Naive thymus-derived CD8-positive, alpha-beta T cell (primary cell): ENCODE measurements at regions not wholly inside any gene's neighbourhood (a gene's known extent, or its start where the extent isn't known, plus 50 kb on each side); places are given as distances from the start of the nearest gene placed in this dataset.

ENCODE experiments used
- ATAC-seq, 2 donors: fragments of 150-1000 bp; cut with Tn5 transposase in 1 of 2; sonication (Bioruptor Pico), chemical (Tn5 transposase) in 1 of 2; 1 replicate in 1 of 2; 2 replicates in 1 of 2; pipeline ENCODE4 v1.10.0; 2021; ENCODE audit warnings: mild to moderate bottlenecking in 2 of 2, moderate library complexity in 2 of 2
- POLR2A ChIA-PET: fragments of 350-600 bp; sonication (Branson Sonifier 250); formaldehyde crosslinking; loops from one replicate; lab custom pipeline; 2021; ENCODE audit warnings: antibody characterized with exemption; lab: Charles Lee
- DNase-seq, 10 donors: peaks; one replicate each; pipeline versions ENCODE4 v3.0.0 to v3.0.0-alpha.2; 2020 to 2022
- H3K27ac Mint-ChIP-seq, 10 donors: one replicate each; pipeline ENCODE4 v1.8.0; 2020 to 2022; ENCODE audit warnings: mild to moderate bottlenecking in 10 of 10, mixed read lengths in 10 of 10, moderate library complexity in 4 of 10, inconsistent platforms in 1 of 10
- H3K27me3 Mint-ChIP-seq, 5 donors: one replicate each; pipeline ENCODE4 v1.8.0; 2021 to 2022; ENCODE audit warnings: mixed read lengths in 5 of 5
- H3K36me3 Mint-ChIP-seq, 3 donors: one replicate each; pipeline ENCODE4 v1.8.0; 2020 to 2022; ENCODE audit warnings: mixed read lengths in 3 of 3, mild to moderate bottlenecking in 2 of 3, inconsistent platforms in 1 of 3
- H3K4me1 Mint-ChIP-seq, 4 donors: one replicate each; pipeline ENCODE4 v1.8.0; 2021 to 2022; ENCODE audit warnings: mixed read lengths in 4 of 4
- H3K4me3 Mint-ChIP-seq, 10 donors: one replicate each; pipeline ENCODE4 v1.8.0; 2020 to 2022; ENCODE audit warnings: mild to moderate bottlenecking in 10 of 10, mixed read lengths in 10 of 10, moderate library complexity in 6 of 10, inconsistent platforms in 1 of 10
- H3K9me3 Mint-ChIP-seq, 9 donors: one replicate each; pipeline ENCODE4 v1.8.0; 2020 to 2022; ENCODE audit warnings: mixed read lengths in 9 of 9, mild to moderate bottlenecking in 3 of 9, inconsistent platforms in 1 of 9, moderate library complexity in 1 of 9

GRCh38 chr1:30190511-30191153 lies 532.8 kb downstream of the MATN1 start:
- POLR2A ChIA-PET = no interaction called here
- Mint-ChIP-seq H3K27me3 (peaks cover 11 to 54% (median 31%) of the 10 kb centered on the region in 5 donors), H3K36me3 (peaks cover 0 to 2% (median 0%) of the 10 kb centered on the region in 3 donors), H3K9me3 (no peaks in the 10 kb centered on the region), H3K4me1 (peaks cover 0 to 12% (median 2%) of the 10 kb centered on the region in 4 donors), H3K27ac (peak overlapping the region in 1 of 10 donors; percentile 53), H3K4me3 (no peak overlapping the region)
- no peak for DNase-seq
- no peak for ATAC-seq

GRCh38 chr1:30189818-30190500 lies 533.4 kb downstream of the MATN1 start:
- Mint-ChIP-seq H3K9me3 (no peaks in the 10 kb centered on the region), H3K4me3 (no peak overlapping the region), H3K27ac (peak overlapping the region in 2 of 10 donors; percentile 13 to 45), H3K27me3 (peaks cover 11 to 47% (median 26%) of the 10 kb centered on the region in 5 donors), H3K4me1 (peaks cover 0 to 12% (median 2%) of the 10 kb centered on the region in 4 donors), H3K36me3 (peaks cover 0 to 2% (median 0%) of the 10 kb centered on the region in 3 donors)
- DNase-seq (no peak), ATAC-seq (no peak)
- POLR2A ChIA-PET = no interaction called here

GRCh38 chr1:30188999-30189398 lies 534.4 kb downstream of the MATN1 start:
- no peak for DNase-seq
- peaks cover 10 to 37% (median 23%) of the 10 kb centered on the region in 5 donors for H3K27me3 Mint-ChIP-seq
- ATAC-seq = no peak
- POLR2A ChIA-PET = no interaction called here
- peak overlapping the region in 1 of 10 donors; percentile 46 for H3K27ac Mint-ChIP-seq
- peaks cover 0 to 12% (median 2%) of the 10 kb centered on the region in 4 donors for H3K4me1 Mint-ChIP-seq
- no peaks in the 10 kb centered on the region for H3K9me3 Mint-ChIP-seq
- peaks cover 0 to 2% (median 0%) of the 10 kb centered on the region in 3 donors for H3K36me3 Mint-ChIP-seq
- H3K4me3 Mint-ChIP-seq = no peak overlapping the region

- no peak for DNase-seq
- POLR2A ChIA-PET = no interaction called here
- H3K4me3 Mint-ChIP-seq = no peak overlapping the region
- ATAC-seq = no peak
- H3K27me3 Mint-ChIP-seq = peaks cover 8 to 31% (median 22%) of the 10 kb centered on the region in 5 donors
- peaks cover 0 to 12% (median 1%) of the 10 kb centered on the region in 4 donors for H3K4me1 Mint-ChIP-seq
- no peak overlapping the region for H3K27ac Mint-ChIP-seq
- H3K36me3 Mint-ChIP-seq = peaks cover 0 to 2% (median 0%) of the 10 kb centered on the region in 3 donors
- H3K9me3 Mint-ChIP-seq = no peaks in the 10 kb centered on the region
Observed at GRCh38 chr1:30188329-30188728, 535.1 kb downstream of the MATN1 start.

- ATAC-seq = no peak
- Mint-ChIP-seq H3K4me3 (no peak overlapping the region), H3K4me1 (peaks cover 0 to 12% (median 0%) of the 10 kb centered on the region in 4 donors), H3K27me3 (peaks cover 8 to 27% (median 22%) of the 10 kb centered on the region in 5 donors), H3K9me3 (no peaks in the 10 kb centered on the region), H3K36me3 (peaks cover 0 to 2% (median 0%) of the 10 kb centered on the region in 3 donors), H3K27ac (no peak overlapping the region)
- DNase-seq = no peak
- POLR2A ChIA-PET = no interaction called here
Observed at GRCh38 chr1:30187413-30188023, 535.9 kb downstream of the MATN1 start.

- Mint-ChIP-seq H3K9me3 (no peaks in the 10 kb centered on the region), H3K36me3 (peaks cover 0 to 2% (median 0%) of the 10 kb centered on the region in 3 donors), H3K4me3 (no peak overlapping the region), H3K27me3 (peaks cover 8 to 31% (median 22%) of the 10 kb centered on the region in 5 donors), H3K4me1 (peaks cover 0 to 12% (median 0%) of the 10 kb centered on the region in 4 donors), H3K27ac (no peak overlapping the region)
- ATAC-seq (no peak), DNase-seq (no peak)
- POLR2A ChIA-PET = no interaction called here
Observed at GRCh38 chr1:30186586-30186985, 536.8 kb downstream of the MATN1 start.

GRCh38 chr1:30185809-30186208 lies 537.6 kb downstream of the MATN1 start:
- Mint-ChIP-seq H3K27me3 (peaks cover 8 to 31% (median 22%) of the 10 kb centered on the region in 5 donors), H3K36me3 (peaks cover 0 to 2% (median 0%) of the 10 kb centered on the region in 3 donors), H3K9me3 (no peaks in the 10 kb centered on the region), H3K4me3 (no peak overlapping the region), H3K27ac (no peak overlapping the region), H3K4me1 (peaks cover 0 to 6% (median 0%) of the 10 kb centered on the region in 4 donors)
- DNase-seq (no peak), ATAC-seq (no peak)
- POLR2A ChIA-PET = no interaction called here

GRCh38 chr1:30185313-30185712 lies 538.1 kb downstream of the MATN1 start:
- Mint-ChIP-seq H3K4me3 (no peak overlapping the region), H3K36me3 (peaks cover 0 to 2% (median 0%) of the 10 kb centered on the region in 3 donors), H3K27me3 (peaks cover 8 to 31% (median 22%) of the 10 kb centered on the region in 5 donors), H3K4me1 (peaks cover 0 to under 1% (median 0%) of the 10 kb centered on the region in 4 donors), H3K9me3 (no peaks in the 10 kb centered on the region), H3K27ac (no peak overlapping the region)
- POLR2A ChIA-PET = no interaction called here
- DNase-seq = no peak
- no peak for ATAC-seq

- H3K4me1 Mint-ChIP-seq = no peaks in the 10 kb centered on the region
- POLR2A ChIA-PET = no interaction called here
- DNase-seq (no peak), ATAC-seq (no peak)
- H3K36me3 Mint-ChIP-seq = peaks cover 0 to 2% (median 0%) of the 10 kb centered on the region in 3 donors
- H3K4me3 Mint-ChIP-seq = no peak overlapping the region
- H3K27ac Mint-ChIP-seq = no peak overlapping the region
- peaks cover 7 to 30% (median 19%) of the 10 kb centered on the region in 5 donors for H3K27me3 Mint-ChIP-seq
- peaks cover 0 to 6% (median 0%) of the 10 kb centered on the region in 9 donors for H3K9me3 Mint-ChIP-seq
Observed at GRCh38 chr1:30184393-30185141, 538.8 kb downstream of the MATN1 start.

GRCh38 chr1:30183895-30184294 lies 539.5 kb downstream of the MATN1 start:
- DNase-seq (no peak), ATAC-seq (no peak)
- H3K4me1 Mint-ChIP-seq = no peaks in the 10 kb centered on the region
- H3K4me3 Mint-ChIP-seq = no peak overlapping the region
- H3K9me3 Mint-ChIP-seq = peaks cover 0 to 12% (median 5%) of the 10 kb centered on the region in 9 donors
- POLR2A ChIA-PET = no interaction called here
- peaks cover 0 to 2% (median 0%) of the 10 kb centered on the region in 3 donors for H3K36me3 Mint-ChIP-seq
- peaks cover 5 to 28% (median 12%) of the 10 kb centered on the region in 5 donors for H3K27me3 Mint-ChIP-seq
- H3K27ac Mint-ChIP-seq = no peak overlapping the region

- H3K9me3 Mint-ChIP-seq = peaks cover 0 to 14% (median 6%) of the 10 kb centered on the region in 9 donors
- no peak overlapping the region for H3K4me3 Mint-ChIP-seq
- no peak for ATAC-seq
- DNase-seq = no peak
- POLR2A ChIA-PET = no interaction called here
- no peaks in the 10 kb centered on the region for H3K36me3 Mint-ChIP-seq
- H3K27me3 Mint-ChIP-seq = peaks cover 2 to 19% (median 7%) of the 10 kb centered on the region in 5 donors
- H3K27ac Mint-ChIP-seq = no peak overlapping the region
- no peaks in the 10 kb centered on the region for H3K4me1 Mint-ChIP-seq
Observed at GRCh38 chr1:30183006-30183405, 540.4 kb downstream of the MATN1 start.

- DNase-seq (no peak), ATAC-seq (no peak)
- Mint-ChIP-seq H3K27me3 (peaks cover 1 to 22% (median 4%) of the 10 kb centered on the region in 5 donors), H3K27ac (no peak overlapping the region), H3K4me3 (no peak overlapping the region), H3K36me3 (no peaks in the 10 kb centered on the region), H3K9me3 (peaks cover 0 to 15% (median 6%) of the 10 kb centered on the region in 9 donors), H3K4me1 (no peaks in the 10 kb centered on the region)
- POLR2A ChIA-PET = interaction anchor here (0.6 kb wide), 1 partner anchor 874 kb away, joined by 4 read pairs; no protein-coding TSS in a partner anchor
Observed at GRCh38 chr1:30179942-30180543, 543.3 kb downstream of the MATN1 start.
